ENCODE measurements at regions not wholly inside any gene's neighbourhood (a gene's known extent, or its start where the extent isn't known, plus 50 kb on each side); places are given as distances from the start of the nearest gene placed in this dataset.

GRCh38 chr3:104273046-104273649 is 1093.6 kb upstream of the ALCAM start:
- peak; percentile 66; the same call in 1 of the 2 replicates for TF ChIP-seq SMC3 (IDR thresholded peaks at IDR 0.05; ENCODE audit: borderline replicate concordance, low read length)
- TF ChIP-seq, protein P1, sequence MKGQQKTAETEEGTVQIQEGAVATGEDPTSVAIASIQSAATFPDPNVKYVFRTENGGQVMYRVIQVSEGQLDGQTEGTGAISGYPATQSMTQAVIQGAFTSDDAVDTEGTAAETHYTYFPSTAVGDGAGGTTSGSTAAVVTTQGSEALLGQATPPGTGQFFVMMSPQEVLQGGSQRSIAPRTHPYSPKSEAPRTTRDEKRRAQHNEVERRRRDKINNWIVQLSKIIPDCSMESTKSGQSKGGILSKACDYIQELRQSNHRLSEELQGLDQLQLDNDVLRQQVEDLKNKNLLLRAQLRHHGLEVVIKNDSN (IDR thresholded peaks at IDR 0.05; ENCODE audit: borderline replicate concordance, extremely low read length, insufficient read depth, low read depth, low read length) = no peak
- TF ChIP-seq POLR2AphosphoS2 (IDR thresholded peaks at IDR 0.05; ENCODE audit: low read depth, low read length) = no peak
- no peak for TF ChIP-seq ATF3 (IDR thresholded peaks at IDR 0.05; ENCODE audit: borderline replicate concordance, extremely low read depth, low read depth, low read length)
- no peak for TF ChIP-seq NBN (IDR thresholded peaks at IDR 0.05)
- no peak for TF ChIP-seq BHLHE40 (IDR thresholded peaks at IDR 0.05; ENCODE audit: borderline replicate concordance in 1 of 2, low read depth in 2 of 2, low read length in 1 of 2)
- 0 out of 2 replicates have a peak, but pooled peaks have one; percentile 31 for TF ChIP-seq IKZF1 (conservative IDR thresholded peaks at IDR 0.05)
- TF ChIP-seq CTCF (IDR thresholded peaks at IDR 0.05 in 2 of 3, conservative IDR thresholded peaks at IDR 0.05 in 1 of 3; ENCODE audit: control insufficient read depth in 2 of 3, extremely low read depth in 1 of 3, insufficient read depth in 1 of 3, low read depth in 3 of 3, low read length in 3 of 3) = peak; percentile 75 to 80 (median 77)
- TF ChIP-seq RAD21 (IDR thresholded peaks at IDR 0.05; ENCODE audit: insufficient read depth, low read depth, low read length) = peak; percentile 91
- TF ChIP-seq SMAD5 (IDR thresholded peaks at IDR 0.05; ENCODE audit: low read depth) = no peak
- CTCF ChIA-PET = interaction anchor here (0.8 to 2.7 kb wide), 18 partner anchors 8 to 1245 kb away, joined by 3 to 9 read pairs (median 3); partner anchors contain the start of gene ALCAM
- no peaks in the 10 kb centered on the region for H3K79me2 ChIP-seq (ENCODE audit: control insufficient read depth, insufficient read depth, low read length)
- no peak overlapping the region for H3K9ac ChIP-seq (ENCODE audit: control insufficient read depth, insufficient read depth, low read length)
- in situ Hi-C loops (cut with MboI) = no loop called here
- FAIRE-seq (peak; percentile 93), DNase-seq (ENCODE audit: low read depth, low spot score) (no peak), ATAC-seq (peak; percentile 58)
- POLR2A ChIA-PET = no interaction called here
- H3K36me3 ChIP-seq (ENCODE audit: control insufficient read depth in 2 of 2, insufficient read depth in 2 of 2, low read length in 1 of 2) = no peaks in the 10 kb centered on the region
- SMC1A ChIA-PET (ENCODE audit: uncharacterized antibody, unreplicated experiment) = interaction anchor here (0.7 to 1.8 kb wide), 8 partner anchors 10 to 1250 kb away, joined by 3 to 6 read pairs (median 4); no protein-coding TSS in a partner anchor
- H3K4me2 ChIP-seq (ENCODE audit: control insufficient read depth, insufficient read depth) = no peak overlapping the region
- no peak overlapping the region for H2AFZ ChIP-seq (ENCODE audit: control insufficient read depth, low read depth, low read length)
- no peaks in the 10 kb centered on the region for H3K4me1 ChIP-seq (ENCODE audit: control insufficient read depth, insufficient read depth, low read length)
- H3K9me3 ChIP-seq (replicated peaks; ENCODE audit: control insufficient read depth, insufficient read depth, low read length) = no peaks in the 10 kb centered on the region
- no peak overlapping the region for H3K4me3 ChIP-seq
- no TSS peak for BruUV-seq (replicated peaks)
- 25% methylated on average over 4 of the region's 4 CpGs for WGBS (ENCODE audit: insufficient coverage, insufficient replicate concordance, low lambda C conversion rate, missing lambda C conversion rate)
- H3K27me3 ChIP-seq (replicated peaks in 1 of 2; ENCODE audit: control insufficient read depth in 2 of 2, insufficient read depth in 2 of 2, low read length in 1 of 2) = no peaks in the 10 kb centered on the region
- intact Hi-C loops (cut with micrococcal nuclease; ENCODE audit: unreplicated experiment) = loop anchor here (1.0 to 10.0 kb wide), 4 partner anchors 322 to 1244 kb away; partner anchors contain the start of gene ALCAM
- H4K20me1 ChIP-seq (ENCODE audit: control insufficient read depth, insufficient read depth) = no peaks in the 10 kb centered on the region
- RAD21 ChIA-PET (ENCODE audit: unreplicated experiment) = interaction anchor here (0.8 to 1.4 kb wide), 3 partner anchors 18 to 1095 kb away, joined by 3 to 5 read pairs (median 3); no protein-coding TSS in a partner anchor
- H3K27ac ChIP-seq (ENCODE audit: control insufficient read depth, insufficient read depth) = no peak overlapping the region
